ENCODE measurements at regions not wholly inside any gene's neighbourhood (a gene's known extent, or its start where the extent isn't known, plus 50 kb on each side); places are given as distances from the start of the nearest gene placed in this dataset.

GRCh38 chr4:133812236-133812635 lies 389.4 kb downstream of the PABPC4L start:
- TF ChIP-seq CTCF (IDR thresholded peaks at IDR 0.05): no peak
- no peak for TF ChIP-seq POLR2A (IDR thresholded peaks at IDR 0.05)
